GM03348 (cell line): ENCODE measurements at regions not wholly inside any gene's neighbourhood (a gene's known extent, or its start where the extent isn't known, plus 50 kb on each side); places are given as distances from the start of the nearest gene placed in this dataset.

Experiments used
- DNase-seq: peaks from one replicate; pipeline ENCODE4 v3.0.0; 2012; ENCODE audit warnings: low spot score

GRCh38 chr10:10367264-10367663, 650.4 kb upstream of the CELF2 start:
- DNase-seq, result no peak

DNA sequence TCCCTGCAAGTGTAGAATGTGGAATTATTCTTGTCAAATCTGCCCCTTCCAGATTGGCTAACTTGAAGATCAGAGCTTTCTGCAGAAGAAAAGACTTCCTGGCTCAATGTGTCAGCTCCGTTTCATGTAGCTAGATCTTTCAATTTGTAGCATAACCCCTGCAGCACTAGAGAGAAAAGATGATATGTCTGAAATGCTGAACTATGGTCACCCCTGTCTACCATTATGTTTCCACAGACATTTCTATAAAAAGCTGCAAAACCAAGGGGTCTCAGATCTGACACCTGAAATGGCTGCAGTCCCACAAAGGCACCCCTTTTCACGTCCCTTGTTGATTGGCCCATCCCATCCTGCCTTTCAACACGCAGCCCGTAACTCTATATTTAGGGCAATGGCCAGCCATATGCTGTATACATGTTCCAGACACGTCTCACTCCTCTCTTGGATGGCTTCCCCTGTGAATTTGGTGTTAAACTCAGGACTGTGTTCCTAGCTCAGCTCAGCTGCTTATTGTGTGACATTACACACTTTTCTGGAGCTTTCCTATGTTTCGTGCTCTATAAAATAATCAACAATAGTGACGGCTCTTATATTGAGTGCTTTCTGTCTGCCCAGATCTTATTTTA, 648.6 kb upstream of the CELF2 start:
- DNase-seq, result no peak

DNA sequence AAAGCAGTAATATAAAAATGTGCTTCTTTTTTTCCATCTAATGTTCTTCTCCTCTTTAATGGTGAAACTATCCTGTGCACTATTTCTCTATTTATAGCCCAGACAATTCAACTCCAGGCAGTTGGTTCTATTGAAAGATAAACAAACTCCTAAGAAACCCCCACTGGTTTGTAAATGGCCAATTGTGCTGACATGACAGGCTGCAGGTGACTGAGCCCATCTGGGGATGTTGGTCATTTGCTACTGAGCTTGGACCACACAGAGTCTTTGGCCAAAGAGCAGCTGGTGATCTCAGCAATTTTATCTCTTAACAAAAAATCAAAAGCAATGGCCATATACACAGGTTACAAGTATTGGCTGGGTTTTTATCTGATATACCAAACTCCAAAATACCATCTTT, 631.8 kb upstream of the CELF2 start:
- no peak for DNase-seq

DNA sequence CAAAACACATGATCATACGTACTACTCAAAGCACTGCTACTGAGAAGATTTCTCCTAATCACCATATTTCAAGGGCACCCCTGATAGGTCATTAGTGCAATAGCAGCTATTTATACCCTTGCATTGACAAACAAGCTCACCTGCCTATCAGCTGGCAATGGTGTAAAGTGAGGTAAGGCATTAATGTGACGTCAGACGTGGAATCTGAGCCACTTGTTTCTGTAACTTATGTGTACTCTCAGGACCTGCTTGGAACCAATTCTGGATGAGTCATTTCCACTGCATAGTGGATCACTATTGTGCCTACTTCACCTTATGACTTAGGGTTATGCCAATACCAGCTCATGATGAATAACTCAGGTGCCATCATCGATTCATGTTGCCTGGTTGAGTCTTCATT, 628.5 kb upstream of the CELF2 start:
- no peak for DNase-seq

DNA sequence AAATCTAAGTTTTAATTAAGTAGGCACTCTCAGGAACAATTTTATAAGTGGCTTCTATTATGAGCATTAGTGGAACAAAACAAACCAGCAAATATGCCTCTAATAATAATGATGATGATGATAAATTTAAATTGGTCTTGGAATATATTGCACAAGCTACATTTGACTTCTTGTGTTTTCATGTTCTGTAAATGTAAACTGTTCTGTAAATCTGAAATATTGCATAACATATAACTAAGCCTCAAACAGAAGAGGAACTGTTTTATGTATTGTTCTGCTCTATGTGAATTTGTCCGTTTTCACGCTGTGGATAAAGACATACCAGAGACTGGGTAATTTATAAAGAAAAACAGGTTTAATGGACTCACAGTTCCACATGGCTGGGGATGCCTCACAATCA, 625.2 kb upstream of the CELF2 start:
- no peak for DNase-seq

DNA sequence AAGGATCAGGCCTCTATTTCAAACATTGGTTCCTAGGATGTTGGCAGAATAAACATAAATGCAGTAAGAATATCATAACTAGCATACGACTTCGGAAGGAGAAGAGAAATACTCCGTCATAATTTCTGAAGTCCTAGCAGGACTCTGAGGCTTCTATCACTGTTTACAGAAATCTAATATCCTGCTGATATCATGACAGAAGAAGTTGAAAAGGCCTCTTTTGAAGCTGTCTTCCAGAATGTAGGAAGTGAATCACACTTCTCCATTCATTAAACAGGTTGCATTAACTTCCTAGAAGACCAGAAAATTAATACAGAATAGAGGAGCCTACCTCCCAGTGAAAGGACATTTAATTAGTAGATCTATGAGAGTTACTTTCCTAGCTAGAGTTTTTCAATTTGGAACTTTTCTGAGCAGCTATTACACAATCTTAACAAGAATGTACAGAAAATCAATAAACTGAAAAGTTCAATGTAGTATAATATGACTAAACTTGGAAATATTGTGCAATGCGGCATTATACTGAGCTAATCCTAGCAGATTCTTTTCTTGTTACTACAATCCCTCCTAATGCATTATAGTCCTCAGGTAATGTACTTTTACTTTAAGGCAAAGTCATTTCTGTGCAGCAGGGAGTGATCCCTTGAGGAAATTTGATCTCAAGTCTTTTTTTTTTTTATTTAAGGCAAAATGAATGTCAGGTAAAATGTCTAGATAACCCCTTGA, 622.6 kb upstream of the CELF2 start:
- DNase-seq, result no peak

DNA sequence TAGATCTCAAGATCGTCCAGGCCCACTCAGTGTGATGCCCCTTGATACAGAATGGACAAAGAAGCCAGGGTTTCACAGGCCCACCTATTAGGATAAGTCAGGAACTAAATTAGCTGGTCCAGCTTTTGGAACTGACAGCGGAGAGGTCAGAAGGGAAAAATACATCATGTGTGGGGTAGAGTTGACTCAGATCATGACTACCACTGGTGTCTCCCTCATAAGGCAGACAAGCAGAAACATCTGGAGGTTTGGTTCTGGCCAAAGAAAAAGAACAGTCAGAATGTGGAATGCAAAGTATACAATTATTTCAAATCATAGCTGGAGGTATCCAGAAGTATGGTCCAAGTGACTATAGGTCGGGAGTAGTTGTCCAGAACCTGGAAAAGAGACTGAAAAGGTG, 621.1 kb upstream of the CELF2 start:
- no peak for DNase-seq

- DNase-seq, result no peak
These were observed 619.8 kb upstream of the CELF2 start for GRCh38 chr10:10397906-10398305.

- DNase-seq, result no peak
These were observed 613.9 kb upstream of the CELF2 start for GRCh38 chr10:10403762-10404161.

DNA sequence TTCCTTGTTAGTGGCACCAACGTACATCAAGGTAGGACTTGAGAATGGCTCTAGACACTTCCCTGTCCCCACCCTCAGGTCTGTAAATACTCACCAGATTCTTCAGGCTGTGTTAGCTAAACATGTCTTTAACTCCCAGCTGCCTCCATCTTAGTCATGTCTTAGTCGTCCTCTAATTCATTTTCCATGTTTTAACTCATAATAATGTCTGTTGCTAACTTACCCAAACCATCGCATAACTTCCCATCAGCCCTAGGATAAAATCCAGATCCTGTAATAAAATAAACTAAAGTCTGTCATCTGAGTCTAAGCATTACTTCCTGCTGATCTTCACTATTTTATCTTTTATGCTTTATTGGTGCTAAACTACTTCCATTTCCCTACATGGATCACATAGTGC, 600.0 kb upstream of the CELF2 start:
- DNase-seq, result no peak

DNA sequence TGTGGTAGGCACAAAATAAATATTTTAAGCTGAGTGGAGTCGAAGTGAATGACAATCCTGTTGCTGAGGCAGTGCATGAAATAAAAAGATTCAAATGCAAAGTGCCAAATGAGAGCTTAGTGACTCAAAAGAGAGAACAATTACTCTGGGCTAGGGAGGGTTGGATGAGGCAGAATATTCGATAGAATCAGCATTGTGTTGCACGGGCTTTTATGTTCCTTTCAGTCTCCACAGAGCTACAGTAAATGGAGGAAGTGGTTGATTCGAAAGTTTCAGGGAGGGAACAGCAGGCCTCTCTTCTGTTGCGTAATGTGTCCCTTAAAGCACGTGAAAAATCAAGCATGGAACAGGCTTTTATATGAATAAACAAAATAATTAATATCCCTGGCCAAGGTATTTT, 599.3 kb upstream of the CELF2 start:
- no peak for DNase-seq

GRCh38 chr10:10421071-10421470, 596.6 kb upstream of the CELF2 start:
- DNase-seq, result no peak

GRCh38 chr10:10431422-10432066, 586.1 kb upstream of the CELF2 start:
- DNase-seq, result no peak

DNA sequence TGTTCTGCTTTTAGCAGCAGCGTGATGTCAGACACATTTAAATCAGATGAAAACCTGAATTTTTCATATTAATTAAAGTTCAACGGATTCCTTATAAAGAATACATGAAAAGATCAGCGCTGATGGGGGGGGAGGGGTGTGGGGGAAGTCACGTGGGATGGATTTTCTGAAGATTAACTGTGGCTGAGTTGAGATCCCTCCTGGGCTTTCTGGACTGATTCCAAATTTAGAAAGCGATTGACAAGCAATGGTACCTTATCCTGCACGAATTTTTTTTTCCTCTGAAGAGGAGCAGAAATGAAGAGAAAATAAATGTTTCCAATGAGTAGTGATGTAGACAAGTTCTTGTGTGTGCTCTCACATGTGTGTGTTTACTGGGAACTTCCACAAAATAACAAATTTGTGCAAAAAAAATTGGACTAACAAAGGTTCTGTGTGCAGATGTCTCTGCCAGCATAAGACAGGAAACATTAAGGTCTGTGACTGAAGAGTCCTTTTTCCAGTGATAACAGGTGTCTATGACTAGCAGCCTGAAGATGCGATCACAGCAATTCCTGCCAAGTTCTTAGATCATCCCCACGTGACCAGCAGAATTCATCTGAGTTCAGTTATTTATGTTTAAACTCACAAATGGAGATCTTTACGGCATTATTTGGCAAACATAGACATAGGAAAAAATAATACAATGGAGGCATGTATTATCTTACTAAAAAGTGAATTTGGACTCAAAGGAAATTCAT, 585.2 kb upstream of the CELF2 start:
- no peak for DNase-seq

DNA sequence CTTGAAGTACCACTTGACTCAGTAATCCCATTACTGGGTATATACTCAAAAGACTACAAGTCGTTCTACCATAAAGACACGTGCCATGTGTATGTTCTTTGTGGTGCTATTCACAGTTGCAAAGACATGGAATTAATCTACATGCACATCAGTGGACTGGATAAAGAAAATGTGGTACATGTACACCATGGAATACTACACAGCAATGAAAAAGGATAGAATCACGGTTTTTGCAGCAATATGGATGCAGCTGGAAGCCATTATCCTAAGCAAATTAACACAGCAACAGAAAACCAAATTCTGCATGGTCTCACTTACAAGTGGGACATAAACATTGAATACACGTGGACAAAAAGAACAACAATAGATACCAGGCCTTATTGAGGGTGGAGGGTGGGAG, 583.4 kb upstream of the CELF2 start:
- DNase-seq, result no peak

- DNase-seq, result no peak
These were observed 579.8 kb upstream of the CELF2 start for GRCh38 chr10:10437886-10438285.

- DNase-seq, result no peak
These were observed 579.2 kb upstream of the CELF2 start for GRCh38 chr10:10438335-10439100.

GRCh38 chr10:10456856-10457255, 560.8 kb upstream of the CELF2 start:
- no peak for DNase-seq

DNA sequence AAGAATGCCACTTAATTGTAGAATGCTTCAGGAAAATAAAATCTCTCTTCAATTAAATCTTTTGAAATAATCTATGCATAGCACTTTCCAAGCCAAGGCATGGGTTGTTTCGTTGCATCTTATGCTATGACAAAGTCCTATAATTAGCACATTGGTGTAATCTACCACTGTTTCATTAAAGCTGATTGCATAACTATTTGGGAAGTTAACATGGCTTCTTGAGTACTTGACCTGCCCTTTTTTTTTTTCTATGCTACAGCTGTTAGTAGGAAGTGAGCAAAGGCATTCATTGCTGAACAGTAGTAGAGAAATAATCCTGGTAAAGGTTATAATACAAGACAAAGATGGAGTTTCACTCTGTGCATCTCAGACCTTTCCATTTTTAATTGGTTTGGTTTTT, 557.2 kb upstream of the CELF2 start:
- no peak for DNase-seq

- no peak for DNase-seq
These were observed 555.3 kb upstream of the CELF2 start for GRCh38 chr10:10462151-10462941.

- no peak for DNase-seq
These were observed 545.9 kb upstream of the CELF2 start for GRCh38 chr10:10471758-10472157.
